GM12878 (cell line): ENCODE measurements at regions not wholly inside any gene's neighbourhood (a gene's known extent, or its start where the extent isn't known, plus 50 kb on each side); places are given as distances from the start of the nearest gene placed in this dataset.

Experiments used
- ATAC-seq: fragments of 200-7000 bp; cut with Tn5 transposase; 3 replicates; pipeline ENCODE4 v1.9.1; 2020; ENCODE audit warnings: mild to moderate bottlenecking, moderate library complexity
- BruUV-seq: library from RNA; stranded (reverse); fragments of 400-500 nt; replicated peaks from 2 replicates; lab custom pipeline; 2021; lab: Mats Ljungman, UMichigan
- CTCF ChIA-PET: fragments of 300-600 bp; sonication (Branson Sonifier 250); formaldehyde crosslinking; extraction: SDS; loops from one replicate; lab custom pipeline; 2021; ENCODE audit warnings: inconsistent platforms; lab: Yijun Ruan, JAX
- POLR2A ChIA-PET: fragments of 350-600 bp; formaldehyde crosslinking; extraction: SDS; loops from one replicate; lab custom pipeline; 2021; ENCODE audit warnings: inconsistent platforms; lab: Charles Lee
- RAD21 ChIA-PET: fragments of 300-600 bp; sonication (Branson Sonifier 250); formaldehyde crosslinking; loops from one replicate; lab custom pipeline; 2023; ENCODE audit warnings: antibody characterized with exemption; ENCODE audit not compliant: unreplicated experiment; lab: Charles Lee
- SMC1A ChIA-PET: fragments of 300-600 bp; sonication (Branson Sonifier 250); formaldehyde crosslinking; loops from one replicate; lab custom pipeline; 2023; ENCODE audit not compliant: unreplicated experiment, uncharacterized antibody; lab: Charles Lee
- DNase-seq: peaks from one replicate; pipeline ENCODE4 v3.0.0-alpha.2; 2011; ENCODE audit warnings: low read depth, low spot score
- FAIRE-seq: peaks from 3 replicates; lab custom pipeline; 2011; peaks lifted over from hg19 to GRCh38; lab: Jason Lieb, UNC
- H2AFZ ChIP-seq: 2 replicates; pipeline ENCODE4 v1.6.0; 2011; ENCODE audit warnings: low read depth, low read length, control low read depth; ENCODE audit not compliant: control insufficient read depth
- H3K27ac ChIP-seq: 2 replicates; pipeline ENCODE4 v1.5.1; 2011; ENCODE audit warnings: control low read depth; ENCODE audit not compliant: control insufficient read depth, insufficient read depth
- H3K27me3 ChIP-seq, 2 experiments: replicated peaks in 1 of 2; 2 replicates each; pipeline versions ENCODE4 v1.6.0 to v1.6.1; 2011; ENCODE audit warnings: low read length in 1 of 2; ENCODE audit not compliant: control insufficient read depth in 2 of 2, insufficient read depth in 2 of 2
- H3K36me3 ChIP-seq, 2 experiments: 2 replicates each; pipeline ENCODE4 v1.5.1; 2011; ENCODE audit warnings: low read length in 1 of 2; ENCODE audit not compliant: control insufficient read depth in 2 of 2, insufficient read depth in 2 of 2
- H3K4me1 ChIP-seq: 2 replicates; pipeline ENCODE4 v1.6.1; 2011; ENCODE audit warnings: mild to moderate bottlenecking, low read length, moderate library complexity, mixed read lengths; ENCODE audit not compliant: control insufficient read depth, insufficient read depth
- H3K4me2 ChIP-seq: 2 replicates; pipeline ENCODE4 v1.6.0; 2011; ENCODE audit warnings: control low read depth; ENCODE audit not compliant: control insufficient read depth, insufficient read depth
- H3K4me3 ChIP-seq: fragments of 200-600 bp; sonication (generic); 2 replicates; pipeline ENCODE4 v1.5.1; 2016
- H3K79me2 ChIP-seq: 2 replicates; pipeline ENCODE4 v1.6.0; 2011; ENCODE audit warnings: low read length; ENCODE audit not compliant: control insufficient read depth, insufficient read depth
- H3K9ac ChIP-seq: 2 replicates; pipeline ENCODE4 v1.8.0; 2011; ENCODE audit warnings: low read length, control low read depth, mixed read lengths; ENCODE audit not compliant: control insufficient read depth, insufficient read depth
- H3K9me3 ChIP-seq: replicated peaks from 3 replicates; pipeline ENCODE4 v1.5.1; 2011; ENCODE audit warnings: mild to moderate bottlenecking, low read length; ENCODE audit not compliant: control insufficient read depth, insufficient read depth
- H4K20me1 ChIP-seq: 2 replicates; pipeline ENCODE4 v1.6.0; 2011; ENCODE audit not compliant: control insufficient read depth, insufficient read depth
- ATF7 ChIP-seq: fragments of 450-650 bp; IDR thresholded peaks from 2 replicates; pipeline ENCODE4 v1.6.1; 2016; ENCODE audit warnings: low read depth, mild to moderate bottlenecking
- BACH1 ChIP-seq: fragments of 450-650 bp; IDR thresholded peaks from 2 replicates; pipeline ENCODE4 v1.6.1; 2017; ENCODE audit warnings: mild to moderate bottlenecking, borderline replicate concordance
- IKZF2 ChIP-seq, 2 experiments: fragments of 450-650 bp; IDR thresholded peaks; 2 replicates each; pipeline ENCODE4 v1.6.1; 2017; ENCODE audit warnings: mild to moderate bottlenecking in 2 of 2, moderate library complexity in 2 of 2
- LARP7 ChIP-seq: fragments of 450-650 bp; IDR thresholded peaks from 2 replicates; pipeline ENCODE4 v1.6.1; 2017; ENCODE audit warnings: mild to moderate bottlenecking
- MEF2A ChIP-seq: IDR thresholded peaks from 2 replicates; pipeline ENCODE4 v1.6.1; 2011; ENCODE audit warnings: low read depth, mild to moderate bottlenecking, low read length, moderate library complexity; ENCODE audit not compliant: insufficient read depth
- NFXL1 ChIP-seq: fragments of 450-650 bp; IDR thresholded peaks from 2 replicates; pipeline ENCODE4 v1.6.1; 2017; ENCODE audit warnings: antibody characterized with exemption, mild to moderate bottlenecking, borderline replicate concordance
- PAX5 ChIP-seq: IDR thresholded peaks from 2 replicates; pipeline ENCODE4 v1.6.1; 2011; ENCODE audit warnings: low read depth, low read length, borderline replicate concordance
- SMAD1 ChIP-seq: fragments of 450-650 bp; IDR thresholded peaks from 2 replicates; pipeline ENCODE4 v1.6.1; 2018; ENCODE audit warnings: mild to moderate bottlenecking, low read depth; ENCODE audit not compliant: partially characterized antibody
- WGBS: methylation state at CpG from one replicate; pipeline ENCODE4 v1.1.6; 2016; ENCODE audit warnings: low lambda C conversion rate; ENCODE audit not compliant: insufficient replicate concordance, insufficient coverage; ENCODE audit errors: missing lambda C conversion rate; 5-methylcytosine and 5-hydroxymethylcytosine counted together
- in situ Hi-C: fragments of 300-500 bp; cut with MboI; formaldehyde crosslinking; loops from 9 replicates; pipeline ENCODE4 v1.14.3; 2018; ENCODE audit warnings: mixed read lengths
- intact Hi-C: fragments of 100-400 bp; cut with micrococcal nuclease; formaldehyde crosslinking; loops from one replicate; pipeline ENCODE4 v1.14.2; 2022; ENCODE audit not compliant: unreplicated experiment
- TF ChIP-seq, protein P1 (sequence below): fragments of 150-350 bp; IDR thresholded peaks from 2 replicates; pipeline ENCODE4 v1.6.1; 2016; ENCODE audit warnings: low read depth, low read length

DNA sequence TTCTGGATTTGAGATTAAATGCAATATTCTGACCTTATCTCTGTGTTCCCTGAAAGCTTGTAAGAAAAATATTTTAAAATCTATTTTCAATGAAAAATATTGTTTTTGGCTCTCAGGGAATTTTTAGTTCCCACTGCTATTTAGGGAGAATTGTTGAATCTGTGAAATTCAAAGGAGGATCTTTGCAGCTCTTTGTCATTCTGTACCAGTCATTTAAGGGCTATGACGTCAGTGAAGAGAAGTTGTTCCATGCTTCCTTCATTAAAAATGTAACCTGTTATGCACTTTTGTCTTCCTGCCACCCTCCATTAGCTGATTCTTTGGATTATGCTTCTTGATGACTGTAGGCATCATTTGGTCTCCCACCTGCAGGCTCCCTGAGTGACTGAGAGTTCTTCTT is 427.8 kb upstream of the C2CD4B start (continued):
- TF ChIP-seq, protein P1, sequence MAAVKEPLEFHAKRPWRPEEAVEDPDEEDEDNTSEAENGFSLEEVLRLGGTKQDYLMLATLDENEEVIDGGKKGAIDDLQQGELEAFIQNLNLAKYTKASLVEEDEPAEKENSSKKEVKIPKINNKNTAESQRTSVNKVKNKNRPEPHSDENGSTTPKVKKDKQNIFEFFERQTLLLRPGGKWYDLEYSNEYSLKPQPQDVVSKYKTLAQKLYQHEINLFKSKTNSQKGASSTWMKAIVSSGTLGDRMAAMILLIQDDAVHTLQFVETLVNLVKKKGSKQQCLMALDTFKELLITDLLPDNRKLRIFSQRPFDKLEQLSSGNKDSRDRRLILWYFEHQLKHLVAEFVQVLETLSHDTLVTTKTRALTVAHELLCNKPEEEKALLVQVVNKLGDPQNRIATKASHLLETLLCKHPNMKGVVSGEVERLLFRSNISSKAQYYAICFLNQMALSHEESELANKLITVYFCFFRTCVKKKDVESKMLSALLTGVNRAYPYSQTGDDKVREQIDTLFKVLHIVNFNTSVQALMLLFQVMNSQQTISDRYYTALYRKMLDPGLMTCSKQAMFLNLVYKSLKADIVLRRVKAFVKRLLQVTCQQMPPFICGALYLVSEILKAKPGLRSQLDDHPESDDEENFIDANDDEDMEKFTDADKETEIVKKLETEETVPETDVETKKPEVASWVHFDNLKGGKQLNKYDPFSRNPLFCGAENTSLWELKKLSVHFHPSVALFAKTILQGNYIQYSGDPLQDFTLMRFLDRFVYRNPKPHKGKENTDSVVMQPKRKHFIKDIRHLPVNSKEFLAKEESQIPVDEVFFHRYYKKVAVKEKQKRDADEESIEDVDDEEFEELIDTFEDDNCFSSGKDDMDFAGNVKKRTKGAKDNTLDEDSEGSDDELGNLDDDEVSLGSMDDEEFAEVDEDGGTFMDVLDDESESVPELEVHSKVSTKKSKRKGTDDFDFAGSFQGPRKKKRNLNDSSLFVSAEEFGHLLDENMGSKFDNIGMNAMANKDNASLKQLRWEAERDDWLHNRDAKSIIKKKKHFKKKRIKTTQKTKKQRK: no peak
- TF ChIP-seq MEF2A: no peak
- TF ChIP-seq BACH1: no peak
- TF ChIP-seq IKZF2 (IDR thresholded peaks at IDR 0.05): no peak
- TF ChIP-seq NFXL1: no peak
- TF ChIP-seq LARP7: no peak
- TF ChIP-seq SMAD1: no peak
- no peak for TF ChIP-seq ATF7
- TF ChIP-seq, all 136 proteins: peak for 0

DNA sequence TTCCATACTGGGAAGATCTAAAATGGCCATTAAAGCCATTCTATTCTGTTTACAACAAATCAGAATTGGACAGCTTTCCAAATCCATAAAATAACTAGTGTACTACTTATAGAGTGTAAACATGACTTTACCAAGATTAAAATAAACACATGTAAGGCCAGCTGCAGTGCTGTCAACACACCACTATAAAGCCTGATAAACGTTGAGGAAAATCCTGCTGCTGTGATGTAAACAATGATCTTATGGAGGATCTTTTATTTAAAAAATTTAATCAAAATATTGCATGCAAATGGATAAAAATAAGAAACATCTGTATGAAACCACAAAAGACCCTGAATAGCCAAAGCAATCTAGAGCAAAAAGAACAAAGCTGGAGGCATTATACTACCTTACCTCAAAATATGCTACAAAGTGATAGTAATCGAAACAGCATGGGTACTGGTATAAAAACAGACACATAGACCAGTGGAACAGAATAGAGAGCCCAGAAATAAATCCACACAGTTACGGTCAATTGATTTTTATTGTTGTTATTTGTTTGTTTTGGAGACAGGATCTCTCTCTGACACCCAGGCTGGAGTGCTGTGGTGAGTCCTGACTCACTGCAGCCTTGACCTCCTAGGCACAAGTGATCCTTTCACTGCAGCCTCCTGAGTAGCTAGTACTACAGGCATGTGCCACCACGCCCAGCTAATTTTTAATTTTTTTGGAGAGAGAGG is 428.8 kb upstream of the C2CD4B start:
- no peaks in the 10 kb centered on the region for H3K36me3 ChIP-seq
- H2AFZ ChIP-seq: no peak overlapping the region
- no peaks in the 10 kb centered on the region for H4K20me1 ChIP-seq
- ChIA-PET SMC1A (no interaction called here), CTCF (no interaction called here), POLR2A (no interaction called here), RAD21 (no interaction called here)
- H3K79me2 ChIP-seq: no peaks in the 10 kb centered on the region
- no peak overlapping the region for H3K27ac ChIP-seq
- no TSS peak for BruUV-seq
- no peaks in the 10 kb centered on the region for H3K4me1 ChIP-seq
- DNase-seq (no peak), FAIRE-seq (no peak), ATAC-seq (no peak)
- H3K9me3 ChIP-seq: no peaks in the 10 kb centered on the region
- no peak overlapping the region for H3K4me2 ChIP-seq
- intact Hi-C loops (no loop called here), in situ Hi-C loops (no loop called here)
- TF ChIP-seq PAX5: no peak
- 11% methylated on average over 4 of the region's 4 CpGs for WGBS
- no peaks in the 10 kb centered on the region for H3K27me3 ChIP-seq
- no peak overlapping the region for H3K4me3 ChIP-seq
- no peak overlapping the region for H3K9ac ChIP-seq
